ENCODE measurements at regions not wholly inside any gene's neighbourhood (a gene's known extent, or its start where the extent isn't known, plus 50 kb on each side); places are given as distances from the start of the nearest gene placed in this dataset.

- no peaks in the 10 kb centered on the region for H3K27me3 Mint-ChIP-seq (ENCODE audit: unreplicated experiment)
- no TSS peak for BruUV-seq (replicated peaks)
- DNase-seq = no peak
- peaks cover 7% of the 10 kb centered on the region for H3K9me3 Mint-ChIP-seq (ENCODE audit: low read depth, unreplicated experiment)
- H3K36me3 Mint-ChIP-seq (ENCODE audit: insufficient read depth, unreplicated experiment) = no peaks in the 10 kb centered on the region
- intact Hi-C loops (cut with micrococcal nuclease; ENCODE audit: unreplicated experiment) = no loop called here
- TF ChIP-seq, protein P1, sequence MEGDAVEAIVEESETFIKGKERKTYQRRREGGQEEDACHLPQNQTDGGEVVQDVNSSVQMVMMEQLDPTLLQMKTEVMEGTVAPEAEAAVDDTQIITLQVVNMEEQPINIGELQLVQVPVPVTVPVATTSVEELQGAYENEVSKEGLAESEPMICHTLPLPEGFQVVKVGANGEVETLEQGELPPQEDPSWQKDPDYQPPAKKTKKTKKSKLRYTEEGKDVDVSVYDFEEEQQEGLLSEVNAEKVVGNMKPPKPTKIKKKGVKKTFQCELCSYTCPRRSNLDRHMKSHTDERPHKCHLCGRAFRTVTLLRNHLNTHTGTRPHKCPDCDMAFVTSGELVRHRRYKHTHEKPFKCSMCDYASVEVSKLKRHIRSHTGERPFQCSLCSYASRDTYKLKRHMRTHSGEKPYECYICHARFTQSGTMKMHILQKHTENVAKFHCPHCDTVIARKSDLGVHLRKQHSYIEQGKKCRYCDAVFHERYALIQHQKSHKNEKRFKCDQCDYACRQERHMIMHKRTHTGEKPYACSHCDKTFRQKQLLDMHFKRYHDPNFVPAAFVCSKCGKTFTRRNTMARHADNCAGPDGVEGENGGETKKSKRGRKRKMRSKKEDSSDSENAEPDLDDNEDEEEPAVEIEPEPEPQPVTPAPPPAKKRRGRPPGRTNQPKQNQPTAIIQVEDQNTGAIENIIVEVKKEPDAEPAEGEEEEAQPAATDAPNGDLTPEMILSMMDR (IDR thresholded peaks at IDR 0.05; ENCODE audit: unreplicated experiment) = no peak
- H3K4me1 Mint-ChIP-seq (ENCODE audit: low read depth, unreplicated experiment) = no peaks in the 10 kb centered on the region
- no peak overlapping the region for H3K27ac Mint-ChIP-seq (ENCODE audit: unreplicated experiment)
- CTCF ChIA-PET = interaction anchor here (0.6 to 1.3 kb wide), 2 partner anchors 413 to 539 kb away, joined by 3 to 4 read pairs; no protein-coding TSS in a partner anchor
- H3K4me3 Mint-ChIP-seq (ENCODE audit: low read depth, unreplicated experiment) = no peak overlapping the region
Measured at GRCh38 chrX:124592744-124593143, 246.4 kb downstream of the SH2D1A start.

DNA sequence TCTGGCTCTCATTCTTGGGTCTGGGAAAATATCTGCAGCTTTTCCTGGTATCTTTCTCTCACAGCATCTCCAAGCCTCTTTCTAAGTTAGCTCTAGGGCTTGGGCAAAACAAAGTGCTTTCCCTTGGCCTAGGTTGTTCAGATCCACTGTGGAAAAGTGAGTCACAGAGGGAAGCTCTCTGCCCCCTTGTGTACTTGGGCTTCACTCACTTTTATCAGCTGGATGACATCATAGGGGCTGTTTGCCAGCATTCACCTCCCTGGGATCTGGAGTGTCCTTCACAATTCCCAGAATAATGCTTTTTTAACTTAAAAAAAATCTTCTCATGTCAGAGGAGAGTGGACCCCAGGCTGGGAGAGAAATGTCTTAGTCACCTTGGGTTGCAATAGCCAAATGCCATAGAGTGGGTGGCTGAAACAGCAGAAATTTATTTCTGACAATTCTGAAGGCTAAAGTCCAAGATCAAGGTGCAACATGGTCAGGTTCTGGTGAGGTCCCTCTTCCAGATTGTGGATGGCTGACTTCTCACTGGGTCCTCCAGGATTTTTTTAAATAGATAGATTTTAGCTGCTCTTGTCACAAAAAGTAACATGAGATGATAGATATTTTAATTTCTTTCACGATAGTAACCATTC lies 247.8 kb downstream of the SH2D1A start:
- Mint-ChIP-seq H3K27me3 (ENCODE audit: unreplicated experiment) (no peaks in the 10 kb centered on the region), H3K4me3 (ENCODE audit: low read depth, unreplicated experiment) (no peak overlapping the region), H3K36me3 (ENCODE audit: insufficient read depth, unreplicated experiment) (no peaks in the 10 kb centered on the region), H3K27ac (ENCODE audit: unreplicated experiment) (no peak overlapping the region), H3K9me3 (ENCODE audit: low read depth, unreplicated experiment) (peaks cover 7% of the 10 kb centered on the region), H3K4me1 (ENCODE audit: low read depth, unreplicated experiment) (no peaks in the 10 kb centered on the region)
- CTCF ChIA-PET = no interaction called here
- BruUV-seq (replicated peaks) = no TSS peak
- no peak for DNase-seq
- TF ChIP-seq, protein P1 (IDR thresholded peaks at IDR 0.05; ENCODE audit: unreplicated experiment) = no peak
- intact Hi-C loops (cut with micrococcal nuclease; ENCODE audit: unreplicated experiment) = no loop called here

- TF ChIP-seq, protein P1 (IDR thresholded peaks at IDR 0.05; ENCODE audit: unreplicated experiment) = no peak
- H3K4me3 Mint-ChIP-seq (ENCODE audit: low read depth, unreplicated experiment) = no peak overlapping the region
- intact Hi-C loops (cut with micrococcal nuclease; ENCODE audit: unreplicated experiment) = no loop called here
- BruUV-seq (replicated peaks) = no TSS peak
- H3K27ac Mint-ChIP-seq (ENCODE audit: unreplicated experiment) = no peak overlapping the region
- H3K4me1 Mint-ChIP-seq (ENCODE audit: low read depth, unreplicated experiment) = no peaks in the 10 kb centered on the region
- DNase-seq = no peak
- H3K9me3 Mint-ChIP-seq (ENCODE audit: low read depth, unreplicated experiment) = no peaks in the 10 kb centered on the region
- CTCF ChIA-PET = no interaction called here
- H3K36me3 Mint-ChIP-seq (ENCODE audit: insufficient read depth, unreplicated experiment) = no peaks in the 10 kb centered on the region
- H3K27me3 Mint-ChIP-seq (ENCODE audit: unreplicated experiment) = no peaks in the 10 kb centered on the region
Measured at GRCh38 chrX:124605511-124605910, 259.1 kb downstream of the SH2D1A start.

DNA sequence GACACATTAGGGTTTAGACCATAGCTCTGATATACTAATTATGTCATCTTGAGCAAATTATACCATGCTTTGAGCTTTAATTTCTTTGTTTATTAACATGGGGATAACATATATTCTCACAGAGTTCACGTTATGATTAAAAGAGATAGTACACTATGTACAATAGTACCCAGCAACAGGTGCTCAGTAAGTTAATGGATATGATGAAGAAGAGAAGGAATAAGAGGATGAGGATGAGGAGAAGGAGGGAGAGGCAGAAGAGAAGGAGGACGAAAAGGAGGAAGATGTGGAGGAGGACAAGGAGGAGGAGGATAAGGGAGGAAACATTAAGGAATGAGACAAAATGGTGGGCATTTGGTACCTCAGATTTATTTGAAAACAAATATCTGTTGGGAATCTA lies 260.4 kb downstream of the SH2D1A start:
- Mint-ChIP-seq H3K36me3 (ENCODE audit: insufficient read depth, unreplicated experiment) (no peaks in the 10 kb centered on the region), H3K27me3 (ENCODE audit: unreplicated experiment) (no peaks in the 10 kb centered on the region), H3K27ac (ENCODE audit: unreplicated experiment) (no peak overlapping the region), H3K4me1 (ENCODE audit: low read depth, unreplicated experiment) (no peaks in the 10 kb centered on the region), H3K4me3 (ENCODE audit: low read depth, unreplicated experiment) (no peak overlapping the region), H3K9me3 (ENCODE audit: low read depth, unreplicated experiment) (no peaks in the 10 kb centered on the region)
- CTCF ChIA-PET = no interaction called here
- no peak for DNase-seq
- no TSS peak for BruUV-seq (replicated peaks)
- intact Hi-C loops (cut with micrococcal nuclease; ENCODE audit: unreplicated experiment) = no loop called here
- TF ChIP-seq, protein P1 (IDR thresholded peaks at IDR 0.05; ENCODE audit: unreplicated experiment) = no peak
